GM19351 (cell line): ENCODE measurements at regions not wholly inside any gene's neighbourhood (a gene's known extent, or its start where the extent isn't known, plus 50 kb on each side); places are given as distances from the start of the nearest gene placed in this dataset.

Experiments used
- ATAC-seq: cut with Tn5 transposase; IDR thresholded peaks from one replicate; pipeline ENCODE4 v1.9.1; 2021; ENCODE audit warnings: mild to moderate bottlenecking, moderate library complexity; ENCODE audit not compliant: unreplicated experiment

DNA sequence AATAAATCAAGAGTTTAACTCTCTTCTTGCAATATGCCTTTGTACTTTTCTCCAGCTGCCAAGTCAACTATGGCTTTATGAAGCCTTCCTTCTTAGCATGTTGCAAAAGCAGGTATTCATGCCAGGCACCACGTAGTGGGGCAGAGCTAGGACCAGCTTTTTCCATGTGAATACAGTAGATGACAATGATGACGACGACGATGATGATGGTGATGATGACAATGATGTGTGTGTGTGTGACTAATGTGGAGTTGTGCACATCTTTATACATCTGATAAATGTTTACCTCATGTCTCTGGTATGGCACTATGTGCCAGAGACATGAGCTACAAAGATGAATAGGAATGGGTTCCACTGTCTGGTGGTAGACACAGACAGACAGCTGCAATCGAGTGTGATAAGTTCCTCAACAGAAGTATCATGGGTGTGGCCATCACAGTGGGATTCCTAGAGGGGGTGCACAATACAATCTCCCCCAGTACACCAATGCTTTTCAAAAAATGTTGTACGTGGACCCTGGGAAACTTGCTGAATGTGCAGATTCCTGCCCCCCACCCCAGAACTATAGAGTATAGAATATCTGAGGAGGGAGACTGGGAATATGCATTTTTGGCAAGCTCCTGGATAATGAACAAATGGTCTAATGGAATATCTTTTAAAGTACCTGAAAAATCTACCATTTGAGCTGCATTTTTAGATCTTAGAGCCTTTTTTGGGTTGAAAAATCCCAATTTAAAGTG lies 183.4 kb downstream of the ABCC12 start:
- ATAC-seq: no peak

DNA sequence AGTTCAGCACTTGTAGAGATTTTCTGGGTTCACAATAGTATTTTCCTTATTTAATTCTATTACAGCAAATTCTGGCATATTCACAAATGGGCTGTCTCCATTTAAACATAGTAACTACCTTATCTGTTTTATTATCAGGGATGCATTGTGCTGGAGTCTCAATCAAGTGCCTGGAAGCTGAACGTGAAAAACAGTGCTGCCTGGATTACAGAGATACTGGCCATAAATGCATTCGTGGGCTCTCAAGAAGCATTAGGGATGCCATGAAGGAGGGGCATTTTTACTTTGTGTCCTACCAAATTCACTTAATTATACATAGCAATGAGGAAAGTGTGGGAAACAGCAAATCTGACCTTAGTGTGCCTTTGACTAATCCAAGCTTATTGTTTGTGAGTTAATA lies 184.6 kb downstream of the ABCC12 start:
- no peak for ATAC-seq

DNA sequence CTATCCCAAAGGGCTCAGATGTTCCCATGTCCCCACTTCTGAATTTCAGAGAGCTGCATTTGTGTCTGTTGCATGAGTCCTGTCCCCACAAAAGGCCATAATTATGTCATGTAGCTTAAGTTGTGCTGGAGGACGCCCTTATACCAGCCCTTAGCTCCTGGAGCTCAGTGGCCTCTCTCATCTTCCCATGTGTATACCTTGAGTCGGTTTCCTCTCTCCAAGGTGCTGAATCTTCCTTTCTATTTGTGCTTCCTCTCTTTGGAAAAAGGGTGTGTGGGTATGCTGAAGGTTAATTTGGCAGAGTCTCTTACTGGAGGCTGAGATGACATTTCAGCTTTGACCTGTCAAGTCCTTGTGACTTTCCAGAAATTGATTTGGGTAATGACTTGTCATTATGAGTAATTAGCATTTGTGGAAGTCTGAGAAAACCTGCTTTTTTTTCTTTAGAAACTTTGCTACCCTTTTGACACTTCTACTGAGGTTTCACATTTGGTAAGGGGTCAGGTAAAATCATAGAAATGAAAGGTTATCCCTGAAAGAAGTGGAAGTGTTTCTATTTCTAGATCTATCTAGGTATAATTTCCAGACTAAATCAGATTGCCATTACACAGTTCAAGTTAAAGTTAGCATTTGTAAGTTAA lies 185.4 kb downstream of the ABCC12 start:
- ATAC-seq: no peak

DNA sequence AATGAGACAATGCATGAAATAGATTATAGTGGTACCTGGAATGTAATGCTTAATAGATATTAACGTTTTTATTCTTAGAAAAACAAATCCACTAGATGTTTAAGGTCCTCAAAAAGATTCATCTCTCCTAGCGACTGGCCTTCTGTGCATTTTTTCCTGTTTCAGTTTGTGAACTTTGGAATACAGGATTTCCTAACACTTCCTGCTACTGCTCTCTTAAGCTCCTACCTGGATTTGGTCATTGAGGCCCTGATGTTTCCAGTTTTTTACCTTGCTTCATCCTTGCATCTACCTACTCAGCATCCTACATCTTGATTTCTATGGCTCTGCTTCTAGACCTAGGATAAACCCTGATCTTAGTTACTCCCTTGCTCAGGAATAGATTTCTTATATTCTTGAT lies 188.4 kb downstream of the ABCC12 start:
- no peak for ATAC-seq

DNA sequence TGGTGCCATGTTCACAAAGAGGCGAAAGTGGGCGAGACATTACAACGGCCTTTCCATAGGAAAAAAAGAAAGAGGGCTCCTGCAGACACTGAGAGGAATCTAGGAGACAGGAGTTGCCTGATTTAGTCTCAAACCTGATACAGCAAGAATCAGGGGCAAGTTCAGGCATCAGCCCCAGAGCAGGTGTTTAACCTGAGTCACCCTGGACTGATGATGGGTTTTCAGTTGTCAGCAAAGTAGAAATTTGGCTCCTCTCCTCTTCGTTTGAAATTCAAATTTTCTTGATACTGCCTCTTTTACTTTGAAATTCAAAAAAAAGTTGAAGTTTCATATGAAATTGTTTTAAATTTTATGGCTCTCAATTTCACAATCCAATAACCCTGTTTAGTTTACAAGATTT lies 189.5 kb downstream of the ABCC12 start:
- no peak for ATAC-seq

DNA sequence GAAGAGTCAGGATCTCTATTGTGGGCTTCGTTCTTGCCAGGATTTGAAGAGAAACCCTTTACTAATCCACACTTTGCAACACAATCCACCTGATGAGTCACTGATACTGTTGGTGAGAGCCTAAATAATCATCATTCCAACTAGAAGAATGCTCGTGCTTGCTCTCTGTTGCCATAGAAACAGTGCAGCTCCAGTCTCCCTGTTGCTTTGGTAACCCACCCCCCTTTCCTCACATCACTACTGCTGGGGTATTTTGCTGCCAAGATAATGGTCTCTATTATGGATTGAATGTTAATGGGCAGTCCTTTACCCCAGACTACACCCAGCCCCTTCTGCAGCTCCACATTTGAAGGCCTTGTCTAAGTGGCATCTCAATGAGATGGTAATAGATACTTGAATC lies 190.4 kb downstream of the ABCC12 start:
- no peak for ATAC-seq

DNA sequence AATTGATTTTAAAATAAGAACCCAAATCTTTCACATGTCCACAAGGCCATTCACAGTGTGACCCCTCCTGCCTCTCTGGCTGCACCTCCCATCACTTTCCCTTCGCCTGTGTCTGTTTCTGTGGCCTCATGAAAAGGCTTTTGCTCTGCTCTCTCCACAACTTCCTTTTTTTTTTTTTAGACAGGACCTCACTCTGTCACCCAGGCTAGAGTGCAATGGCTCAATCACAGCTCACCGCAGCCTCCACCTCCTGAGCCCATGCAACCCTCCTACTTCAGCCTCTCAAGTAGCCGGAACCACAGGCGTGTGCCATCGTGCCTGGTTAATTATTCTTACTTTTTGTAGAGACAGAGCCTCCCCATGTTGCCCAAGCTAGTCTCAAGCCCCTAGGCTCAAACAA lies 197.1 kb downstream of the ABCC12 start:
- ATAC-seq: no peak

DNA sequence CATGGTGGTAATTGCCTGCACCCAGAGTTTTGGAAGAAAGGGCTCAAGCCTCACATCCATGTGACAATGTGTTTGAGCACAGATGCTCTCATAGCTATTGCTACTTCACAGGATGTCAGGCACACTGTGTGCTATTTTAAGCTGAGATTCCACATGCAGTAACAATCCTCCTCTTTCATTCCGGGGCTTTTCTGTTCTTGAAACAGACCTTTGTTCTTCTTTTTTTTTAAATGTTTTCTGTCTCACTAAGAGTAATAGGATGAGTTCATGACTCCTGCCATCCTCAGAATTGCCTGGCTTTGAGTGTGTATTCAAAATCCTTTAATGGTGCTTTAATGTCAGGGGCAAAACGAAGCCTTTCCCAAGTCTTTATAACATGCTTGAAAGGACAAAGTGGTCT lies 198.9 kb downstream of the ABCC12 start:
- ATAC-seq: no peak

DNA sequence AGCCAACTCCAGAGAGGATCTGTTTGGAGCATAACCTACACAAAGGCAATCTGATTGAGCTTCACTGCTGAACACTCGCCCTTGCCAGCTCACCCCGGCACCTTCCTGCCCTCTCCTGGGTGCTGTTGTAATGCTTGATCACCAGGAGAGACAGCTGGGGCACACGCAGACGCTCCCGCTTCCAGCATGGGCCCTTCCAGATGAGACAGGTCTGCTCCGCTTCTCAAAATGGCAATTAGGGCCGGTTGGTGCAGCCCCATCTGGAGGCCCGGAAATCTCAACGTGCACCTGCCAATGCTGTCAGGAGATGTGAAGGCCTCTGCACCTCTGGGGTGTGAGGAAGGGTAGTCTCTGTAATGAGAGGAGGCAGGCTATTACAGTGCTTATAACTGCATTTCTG lies 206.1 kb downstream of the ABCC12 start:
- no peak for ATAC-seq

DNA sequence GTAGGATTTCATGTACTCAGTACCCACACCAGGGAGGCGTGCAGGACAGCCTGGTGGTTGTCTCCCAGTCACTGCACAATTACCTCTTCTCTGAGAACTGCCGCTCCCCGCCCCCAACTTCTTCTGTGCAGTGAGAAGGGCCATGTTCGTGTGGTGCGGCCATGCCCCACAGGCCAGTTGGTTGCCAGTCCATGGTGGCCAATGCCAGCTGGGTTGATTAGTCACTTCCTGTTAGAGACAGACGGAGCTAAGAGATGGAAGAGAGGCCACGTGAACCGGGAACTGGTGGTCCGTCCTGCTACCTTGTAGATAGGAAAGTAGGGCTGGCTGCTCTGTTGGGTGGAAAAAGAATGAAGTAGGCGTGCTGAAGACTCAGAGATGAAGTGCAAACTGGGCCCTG lies 206.5 kb downstream of the ABCC12 start:
- ATAC-seq: no peak

DNA sequence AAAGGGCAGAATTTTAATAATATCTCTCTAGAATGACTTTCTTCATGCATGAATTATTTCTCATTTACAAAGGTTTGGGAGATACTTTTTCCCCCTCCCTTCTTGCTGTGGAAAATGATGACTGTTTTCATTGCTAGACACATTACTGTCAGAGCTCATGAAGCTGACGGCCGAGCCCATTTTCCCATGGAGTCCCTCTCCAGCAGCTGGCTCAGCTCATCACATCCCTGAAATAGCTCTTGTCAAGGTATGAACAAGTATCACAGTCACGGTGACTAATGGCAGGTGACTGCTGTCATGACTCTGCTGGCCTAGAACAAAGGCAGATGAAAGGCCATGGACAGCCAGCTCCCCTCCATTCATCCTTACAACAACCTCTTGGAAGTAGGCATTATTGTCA lies 208.1 kb downstream of the ABCC12 start:
- ATAC-seq: no peak

DNA sequence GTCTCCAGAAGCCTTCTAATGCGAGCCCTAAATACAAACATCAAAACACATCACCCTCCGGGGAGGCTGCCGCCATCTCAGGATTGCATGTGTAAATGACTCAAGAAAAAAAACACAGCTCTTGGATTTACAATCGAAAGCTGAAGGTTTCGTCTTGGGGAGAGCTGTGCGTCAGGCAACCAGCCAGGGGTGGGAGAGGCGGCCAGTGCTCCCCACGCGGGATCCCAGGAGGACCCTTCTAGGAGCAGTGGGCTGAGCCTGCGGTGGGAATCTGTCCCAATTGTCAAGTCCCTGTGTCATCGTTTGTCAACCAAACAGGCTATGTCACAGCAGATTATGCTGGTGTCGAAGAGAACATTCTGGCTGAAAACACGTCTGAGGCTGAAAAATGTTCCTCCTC lies 209.7 kb downstream of the ABCC12 start:
- no peak for ATAC-seq

DNA sequence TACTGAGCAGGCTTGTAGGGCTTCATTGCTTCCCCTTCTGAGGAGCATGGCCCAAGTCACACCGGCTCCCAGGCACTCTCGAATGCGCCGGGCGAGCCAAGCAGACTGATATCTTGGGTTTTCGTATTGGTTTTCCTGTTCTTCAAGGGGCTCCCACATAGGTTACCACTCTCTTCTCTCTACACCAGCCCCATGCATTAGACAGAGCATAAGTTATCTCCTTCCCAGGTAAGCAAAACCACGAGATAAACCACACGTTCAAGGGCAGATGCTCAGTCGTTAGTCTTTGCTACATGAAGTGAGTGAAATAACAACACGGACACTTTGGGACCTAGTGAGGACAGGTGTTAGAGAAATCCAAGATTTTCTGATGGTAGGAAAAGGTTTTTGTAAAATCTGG lies 211.2 kb downstream of the ABCC12 start:
- ATAC-seq: no peak

DNA sequence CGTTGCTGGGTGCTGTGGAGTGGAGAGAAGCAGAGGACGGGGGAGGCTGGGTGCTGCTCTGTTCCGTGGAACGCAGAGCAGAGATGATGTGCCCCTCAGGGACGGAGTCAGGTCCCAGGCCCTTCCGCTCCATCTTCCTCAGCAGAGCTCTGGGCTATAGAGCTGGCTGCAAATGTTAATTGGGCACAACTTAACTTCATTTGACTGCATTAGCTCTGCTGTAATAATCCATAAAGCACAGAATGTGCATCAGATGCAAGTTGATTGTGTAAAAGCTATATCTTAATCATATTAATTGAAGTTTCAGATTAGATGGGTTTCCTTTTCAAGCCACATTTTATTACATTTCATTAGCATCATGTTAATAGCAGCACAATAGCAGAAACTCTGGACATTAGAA lies 212.6 kb downstream of the ABCC12 start:
- ATAC-seq: no peak

DNA sequence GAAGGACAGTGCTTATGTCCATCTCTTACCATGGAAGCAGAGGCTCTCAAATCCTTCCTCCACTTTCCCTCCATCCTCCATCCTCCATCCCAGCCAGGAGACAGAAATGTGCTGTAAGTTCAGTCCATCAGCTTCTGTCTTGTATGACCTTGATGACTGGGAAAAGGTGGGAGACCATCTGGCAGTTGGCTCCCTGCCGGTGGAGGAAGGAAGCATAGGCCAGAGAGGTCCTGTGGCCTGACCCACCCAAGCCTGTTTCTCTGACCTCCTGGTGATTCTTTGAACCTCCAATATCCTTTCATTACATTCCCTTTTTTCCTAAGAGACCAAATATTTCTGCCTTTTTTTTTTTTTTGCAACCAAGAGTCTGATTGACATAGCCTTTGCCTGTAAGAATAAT lies 215.3 kb downstream of the ABCC12 start:
- no peak for ATAC-seq

DNA sequence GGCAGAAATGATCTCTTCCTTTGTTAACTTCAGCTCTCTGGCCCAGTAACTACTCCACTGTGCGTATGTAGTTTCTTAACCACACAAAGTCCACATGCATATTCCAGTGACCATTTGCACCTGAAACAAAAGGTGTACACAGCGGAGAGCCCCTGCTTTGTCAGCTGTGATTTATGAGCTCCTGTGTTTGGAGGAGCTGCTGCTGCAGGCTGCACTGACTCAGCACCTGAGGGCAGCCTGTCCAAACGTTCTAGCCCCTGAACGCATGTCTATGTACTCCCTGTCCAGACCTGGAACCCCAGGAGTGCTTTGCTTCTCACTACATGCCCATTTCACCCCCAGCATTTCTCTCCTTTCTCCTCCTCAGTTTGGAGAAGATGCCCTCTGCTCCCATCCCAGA lies 216.1 kb downstream of the ABCC12 start:
- ATAC-seq: no peak

DNA sequence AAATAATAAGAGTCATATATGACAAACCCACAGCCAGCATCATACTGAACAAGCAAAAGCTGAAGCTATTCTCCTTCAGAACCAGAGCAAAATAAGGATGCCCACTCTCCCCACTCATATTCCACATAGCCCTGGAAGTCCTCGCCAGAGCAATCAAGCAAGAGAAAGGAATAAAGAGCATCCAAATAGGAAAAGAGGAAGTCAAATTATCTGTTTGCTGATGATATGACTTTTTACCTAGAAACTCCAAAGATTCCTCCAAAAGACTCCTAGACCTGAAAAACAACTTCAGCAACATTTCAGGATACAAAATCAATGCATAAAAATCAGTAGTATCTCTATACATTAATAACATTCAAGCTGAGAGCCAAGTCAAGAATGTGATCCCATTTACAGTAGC lies 217.5 kb downstream of the ABCC12 start:
- no peak for ATAC-seq

DNA sequence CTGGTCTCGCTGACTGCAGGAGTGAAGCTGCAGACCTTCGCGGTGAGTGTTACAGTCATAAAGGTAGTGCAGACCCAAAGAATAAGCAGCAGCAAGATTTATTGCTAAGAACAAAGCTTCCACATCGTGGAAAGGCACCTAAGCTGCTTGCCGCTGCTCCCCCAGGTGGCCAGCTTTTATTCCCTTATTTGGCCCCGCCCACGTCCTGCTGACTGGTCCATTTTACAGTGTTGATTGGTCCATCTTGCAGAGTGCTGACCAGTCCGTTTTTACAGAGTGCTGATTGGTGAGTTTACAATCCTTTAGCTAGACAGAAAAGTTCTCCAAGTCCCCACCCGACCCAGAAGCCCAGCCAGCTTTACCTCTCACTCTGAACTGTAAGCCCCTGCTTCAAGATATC lies 227.8 kb downstream of the ABCC12 start:
- no peak for ATAC-seq

DNA sequence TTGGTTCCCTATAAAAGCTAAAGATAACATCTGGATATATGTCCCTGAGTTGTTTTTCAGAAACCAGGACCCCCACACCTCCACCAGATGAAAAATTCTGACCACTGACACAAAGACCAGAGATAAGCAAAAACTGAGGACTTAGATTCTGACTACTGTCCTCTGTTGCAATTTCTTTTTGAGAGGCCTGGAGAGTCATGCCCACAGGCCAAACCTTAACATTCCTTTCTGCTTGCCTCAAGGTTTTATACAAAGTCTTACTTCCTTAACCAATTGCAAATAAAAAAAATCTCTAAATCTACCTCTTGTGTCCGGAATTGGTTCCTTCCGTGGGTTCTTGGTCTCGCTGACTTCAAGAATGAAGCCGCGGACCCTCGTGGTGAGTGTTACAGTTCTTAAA lies 228.5 kb downstream of the ABCC12 start:
- no peak for ATAC-seq

DNA sequence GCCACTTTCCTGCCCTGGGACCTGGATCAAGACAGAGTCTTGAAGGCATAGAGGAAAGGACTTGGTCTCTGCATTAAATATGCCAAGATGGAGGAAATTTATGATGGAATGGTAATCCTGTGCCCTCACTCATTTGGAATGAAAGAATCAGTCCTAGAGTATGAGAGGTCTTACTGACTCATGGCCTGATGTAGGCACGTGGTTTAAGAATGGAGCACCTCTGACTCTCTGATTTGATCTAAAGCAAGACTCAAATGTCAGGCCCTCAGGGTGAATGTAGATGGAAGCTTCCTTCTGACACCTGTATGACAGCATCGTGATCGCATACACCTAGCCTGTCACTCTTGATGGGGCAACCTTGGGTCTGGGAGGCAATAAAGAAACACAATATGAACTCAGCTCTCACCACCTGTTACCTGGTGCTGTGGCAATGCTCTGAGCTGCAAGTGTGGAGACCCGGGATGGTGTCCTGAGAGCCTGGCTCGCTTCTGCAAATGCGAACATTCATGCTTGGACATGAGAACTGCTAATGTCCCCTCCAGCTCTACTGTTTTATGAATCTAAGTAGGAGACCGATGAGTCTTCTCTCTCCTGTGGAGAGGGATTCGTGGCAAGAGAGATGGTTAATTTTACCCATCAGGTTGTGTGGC lies 229.9 kb downstream of the ABCC12 start:
- ATAC-seq: no peak

DNA sequence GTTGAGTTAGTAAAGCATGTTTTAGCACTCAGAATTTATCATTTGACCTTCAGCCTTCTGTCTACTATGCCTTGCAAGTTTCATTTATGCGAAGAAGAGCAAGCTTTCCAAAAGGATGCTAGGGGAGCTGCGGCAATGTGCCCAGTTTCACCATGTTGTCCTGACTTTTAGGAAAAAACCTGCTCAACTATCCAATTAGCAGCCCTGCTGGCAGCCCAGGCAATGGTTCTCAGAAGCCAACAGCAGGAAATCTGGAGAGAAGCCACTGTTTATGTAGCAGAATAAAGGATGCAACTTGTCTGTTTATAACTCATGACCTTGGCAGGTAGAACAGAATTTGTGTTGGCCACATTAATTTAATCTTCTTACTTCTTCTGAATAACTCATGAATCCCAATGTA lies 230.8 kb downstream of the ABCC12 start:
- no peak for ATAC-seq

DNA sequence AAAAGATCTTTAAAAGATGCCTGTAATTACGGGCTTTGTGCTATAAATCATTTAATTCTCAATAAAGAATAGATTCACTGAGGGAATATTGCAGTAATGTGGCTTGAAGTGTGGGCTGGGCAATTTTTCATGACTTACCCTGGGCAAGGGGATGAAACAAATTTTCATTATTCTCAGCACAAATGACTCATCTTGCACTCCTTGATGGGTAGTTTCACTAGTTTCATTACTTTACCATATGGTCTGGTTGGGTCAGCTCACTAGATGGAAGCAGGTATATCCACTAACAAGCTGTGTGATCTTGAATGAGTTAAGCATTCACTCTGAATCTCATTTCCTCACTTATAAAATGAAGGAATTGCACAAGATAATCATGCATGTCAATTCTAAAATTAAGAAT lies 234.3 kb downstream of the ABCC12 start:
- no peak for ATAC-seq
